A549 (cell line): ENCODE measurements at regions not wholly inside any gene's neighbourhood (a gene's known extent, or its start where the extent isn't known, plus 50 kb on each side); places are given as distances from the start of the nearest gene placed in this dataset.

Source experiments
- ATAC-seq, 2 experiments: fragments of 200-7000 bp in 1 of 2; fragments of >200 bp in 1 of 2; cut with Nextera tagmentation in 1 of 2; cut with Tn5 transposase in 1 of 2; 3 replicates each; pipeline versions ENCODE4 v1.8.0 to v1.9.1; 2018 to 2020; ENCODE audit warnings: mild to moderate bottlenecking in 1 of 2, moderate library complexity in 1 of 2
- CTCF ChIA-PET: fragments of 300-600 bp; sonication (Branson Sonifier 250); formaldehyde crosslinking; extraction: SDS; loops from one replicate; lab custom pipeline; 2021; ENCODE audit warnings: antibody characterized with exemption, inconsistent platforms; lab: Yijun Ruan, JAX
- POLR2A ChIA-PET: fragments of 350-600 bp; formaldehyde crosslinking; extraction: SDS; loops from one replicate; lab custom pipeline; 2021; ENCODE audit warnings: antibody characterized with exemption, inconsistent platforms; lab: Yijun Ruan, JAX
- DNase-seq, 2 experiments: peaks; one replicate each; pipeline versions ENCODE4 v3.0.0 to v3.0.0-alpha.2; 2011 to 2016; ENCODE audit warnings: low read depth in 1 of 2, low spot score in 1 of 2
- FAIRE-seq: peaks from 2 replicates; lab custom pipeline; 2011; peaks lifted over from hg19 to GRCh38; lab: Jason Lieb, UNC
- H3K27ac ChIP-seq, 2 experiments: fragments of >200 bp; sonication (Bioruptor Twin); formaldehyde crosslinking; 3 replicates each; pipeline ENCODE4 v1.5.1; 2016 to 2017
- H3K4me1 ChIP-seq: fragments of >200 bp; sonication (Bioruptor Twin); formaldehyde crosslinking; 3 replicates; pipeline ENCODE4 v1.6.1; 2016
- H3K4me2 ChIP-seq: fragments of >200 bp; sonication (Bioruptor Twin); formaldehyde crosslinking; 3 replicates; pipeline ENCODE4 v1.6.1; 2016
- H3K4me3 ChIP-seq: fragments of >200 bp; sonication (Bioruptor Twin); formaldehyde crosslinking; 3 replicates; pipeline ENCODE4 v1.5.1; 2016
- H3K9me3 ChIP-seq: fragments of >200 bp; sonication (Bioruptor Twin); formaldehyde crosslinking; 3 replicates; pipeline ENCODE4 v1.6.1; 2016
- CBX2 ChIP-seq: fragments of 200-600 bp; sonication (generic); IDR thresholded peaks from 2 replicates; pipeline ENCODE4 v1.6.1; 2016; ENCODE audit warnings: low read depth, mild to moderate bottlenecking, borderline replicate concordance
- CBX8 ChIP-seq: fragments of 200-600 bp; sonication (generic); IDR thresholded peaks from 2 replicates; pipeline ENCODE4 v1.6.1; 2016
- CEBPB ChIP-seq, 2 experiments: fragments of >200 bp in 1 of 2; sonication (Bioruptor Twin) in 1 of 2; formaldehyde crosslinking in 1 of 2; IDR thresholded peaks; 2 replicates each; pipeline ENCODE4 v1.6.1; 2012 to 2016
- EHF ChIP-seq: fragments of 250-450 bp; sonication (Bioruptor Pico); IDR thresholded peaks from 2 replicates; pipeline ENCODE4 v1.5.0; 2020; ENCODE audit warnings: mild to moderate bottlenecking
- EHMT2 ChIP-seq: fragments of 200-600 bp; sonication (generic); IDR thresholded peaks from 2 replicates; pipeline ENCODE4 v1.6.1; 2016; ENCODE audit warnings: antibody characterized with exemption, low read depth, mild to moderate bottlenecking, moderate library complexity
- ESRRA ChIP-seq: fragments of 150-350 bp; IDR thresholded peaks from 2 replicates; pipeline ENCODE4 v1.6.1; 2014; ENCODE audit warnings: mild to moderate bottlenecking, low read length, borderline replicate concordance
- FOSB ChIP-seq: fragments of 250-450 bp; sonication (Bioruptor Pico); IDR thresholded peaks from 2 replicates; pipeline ENCODE4 v1.5.0; 2020; ENCODE audit warnings: mild to moderate bottlenecking, moderate library complexity
- GATA3 ChIP-seq: IDR thresholded peaks from 2 replicates; pipeline ENCODE4 v1.6.1; 2012; ENCODE audit warnings: borderline replicate concordance
- HOXB5 ChIP-seq: fragments of 250-450 bp; sonication (Bioruptor Pico); IDR thresholded peaks from 2 replicates; pipeline ENCODE4 v1.5.0; 2020; ENCODE audit warnings: mild to moderate bottlenecking, moderate library complexity
- JUN ChIP-seq, 2 experiments: fragments of >200 bp; sonication (Bioruptor Twin); formaldehyde crosslinking; IDR thresholded peaks; 2 replicates in 1 of 2; 3 replicates in 1 of 2; pipeline ENCODE4 v1.6.1; 2016 to 2017
- KDM5A ChIP-seq: fragments of 200-600 bp; sonication (generic); IDR thresholded peaks from 2 replicates; pipeline ENCODE4 v1.6.1; 2016; ENCODE audit warnings: antibody characterized with exemption, mild to moderate bottlenecking
- MAFK ChIP-seq: fragments of 450-650 bp; IDR thresholded peaks from 2 replicates; pipeline ENCODE4 v1.6.1; 2014; ENCODE audit not compliant: partially characterized antibody
- MAZ ChIP-seq: fragments of 150-350 bp; IDR thresholded peaks from 2 replicates; pipeline ENCODE4 v1.6.1; 2014; ENCODE audit warnings: antibody characterized with exemption, low read depth, low read length, borderline replicate concordance
- MYC ChIP-seq: IDR thresholded peaks from 2 replicates; pipeline ENCODE4 v1.6.1; 2012; ENCODE audit warnings: mild to moderate bottlenecking, inconsistent platforms, low read length, improper control_type of control experiment, borderline replicate concordance
- NR3C1 ChIP-seq: fragments of >200 bp; sonication (Bioruptor Twin); formaldehyde crosslinking; IDR thresholded peaks from 3 replicates; pipeline ENCODE4 v1.6.1; 2017
- POLR2A ChIP-seq: IDR thresholded peaks from 2 replicates; pipeline ENCODE4 v1.6.1; 2012; ENCODE audit warnings: mild to moderate bottlenecking, low read length
- POLR2AphosphoS2 ChIP-seq: conservative IDR thresholded peaks from 2 replicates; pipeline ENCODE4 v1.6.1; 2012; ENCODE audit warnings: low read length, improper control_type of control experiment, inconsistent platforms
- RAD21 ChIP-seq, 2 experiments: fragments of >200 bp in 1 of 2; sonication (Bioruptor Twin) in 1 of 2; formaldehyde crosslinking in 1 of 2; IDR thresholded peaks in 1 of 2; conservative IDR thresholded peaks in 1 of 2; 2 replicates in 1 of 2; 3 replicates in 1 of 2; pipeline ENCODE4 v1.6.1; 2012 to 2018; ENCODE audit warnings: inconsistent platforms in 1 of 2
- RARB ChIP-seq: fragments of 250-450 bp; sonication (Bioruptor Pico); IDR thresholded peaks from 2 replicates; pipeline ENCODE4 v1.8.0; 2021; ENCODE audit warnings: mild to moderate bottlenecking, moderate library complexity
- RFX5 ChIP-seq: fragments of 450-650 bp; IDR thresholded peaks from 2 replicates; pipeline ENCODE4 v1.7.1; 2014; ENCODE audit warnings: antibody characterized with exemption, mild to moderate bottlenecking, moderate library complexity
- SREBF2 ChIP-seq: fragments of 450-650 bp; IDR thresholded peaks from 2 replicates; pipeline ENCODE4 v1.6.1; 2014; ENCODE audit warnings: mild to moderate bottlenecking, moderate library complexity
- TFCP2L1 ChIP-seq: fragments of 250-450 bp; sonication (Bioruptor Pico); IDR thresholded peaks from 2 replicates; pipeline ENCODE4 v1.5.0; 2021; ENCODE audit warnings: mild to moderate bottlenecking
- ZSCAN20 ChIP-seq: fragments of 250-450 bp; sonication (Bioruptor Pico); IDR thresholded peaks from 2 replicates; pipeline ENCODE4 v1.8.0; 2022; ENCODE audit warnings: mild to moderate bottlenecking, moderate library complexity
- WGBS: methylation state at CpG from one replicate; pipeline ENCODE4 v1.1.6; 2017; ENCODE audit errors: missing lambda C conversion rate; 5-methylcytosine and 5-hydroxymethylcytosine counted together
- TF ChIP-seq, protein P1 (sequence below): IDR thresholded peaks from 2 replicates; pipeline ENCODE4 v1.6.1; 2012
- TF ChIP-seq, protein P2 (sequence below): IDR thresholded peaks from 2 replicates; pipeline ENCODE4 v1.6.1; 2012; ENCODE audit warnings: low read depth, borderline replicate concordance
- TF ChIP-seq, protein P3 (sequence below): fragments of >200 bp; sonication (Bioruptor Twin); formaldehyde crosslinking; IDR thresholded peaks from 2 replicates; pipeline ENCODE4 v1.6.1; 2016
- TF ChIP-seq, protein P4 (sequence below): fragments of 200-600 bp; sonication (generic); IDR thresholded peaks from 2 replicates; pipeline ENCODE4 v1.6.1; 2016; ENCODE audit warnings: antibody characterized with exemption, mild to moderate bottlenecking, moderate library complexity
- TF ChIP-seq, protein P5 (sequence below): fragments of 250-450 bp; sonication (Bioruptor Pico); IDR thresholded peaks from 2 replicates; pipeline ENCODE4 v1.5.0; 2020; ENCODE audit warnings: low read depth, mild to moderate bottlenecking, moderate library complexity

DNA sequence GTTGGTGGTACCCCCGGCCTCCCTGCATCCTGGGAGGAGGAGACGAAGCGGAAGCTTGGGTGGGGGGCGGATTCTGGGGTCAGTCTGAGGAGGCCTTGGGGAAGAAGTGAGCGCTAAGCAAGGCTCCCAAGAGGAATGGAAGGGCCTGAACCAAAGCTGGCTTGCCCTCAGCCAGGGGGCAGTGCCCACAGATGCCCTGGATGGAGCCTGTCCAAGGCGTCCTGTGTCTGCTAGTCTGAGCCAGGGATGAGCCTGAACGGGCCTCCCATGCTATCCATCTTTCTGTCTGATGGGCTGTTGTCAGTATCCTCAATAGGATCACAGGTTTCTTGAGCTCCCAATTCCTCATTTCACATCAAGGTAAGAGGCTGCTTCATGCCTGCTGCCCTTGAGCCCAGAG is 122.3 kb upstream of the LHX1 start:
- DNase-seq (no peak), FAIRE-seq (no peak), ATAC-seq (peak in 1 of 2 experiments; percentile 23; a peak in 2 of 6 replicates)
- 53% methylated on average over 7 of the region's 7 CpGs for WGBS
- ChIA-PET POLR2A (no interaction called here), CTCF (no interaction called here)
- Histone ChIP-seq H3K4me2 (no peak overlapping the region), H3K9me3 (no peaks in the 10 kb centered on the region), H3K4me3 (no peak overlapping the region), H3K27ac (no peak overlapping the region), H3K4me1 (no peaks in the 10 kb centered on the region)
- TF ChIP-seq MAFK: no peak
- TF ChIP-seq, protein P1, sequence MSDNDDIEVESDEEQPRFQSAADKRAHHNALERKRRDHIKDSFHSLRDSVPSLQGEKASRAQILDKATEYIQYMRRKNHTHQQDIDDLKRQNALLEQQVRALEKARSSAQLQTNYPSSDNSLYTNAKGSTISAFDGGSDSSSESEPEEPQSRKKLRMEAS: no peak
- no peak for TF ChIP-seq KDM5A
- no peak for TF ChIP-seq CBX8
- no peak for TF ChIP-seq ZSCAN20
- TF ChIP-seq, protein P2, sequence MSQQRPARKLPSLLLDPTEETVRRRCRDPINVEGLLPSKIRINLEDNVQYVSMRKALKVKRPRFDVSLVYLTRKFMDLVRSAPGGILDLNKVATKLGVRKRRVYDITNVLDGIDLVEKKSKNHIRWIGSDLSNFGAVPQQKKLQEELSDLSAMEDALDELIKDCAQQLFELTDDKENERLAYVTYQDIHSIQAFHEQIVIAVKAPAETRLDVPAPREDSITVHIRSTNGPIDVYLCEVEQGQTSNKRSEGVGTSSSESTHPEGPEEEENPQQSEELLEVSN: no peak
- TF ChIP-seq FOSB (CRISPR knock-in tag): no peak
- no peak for TF ChIP-seq MAZ
- TF ChIP-seq, protein P3, sequence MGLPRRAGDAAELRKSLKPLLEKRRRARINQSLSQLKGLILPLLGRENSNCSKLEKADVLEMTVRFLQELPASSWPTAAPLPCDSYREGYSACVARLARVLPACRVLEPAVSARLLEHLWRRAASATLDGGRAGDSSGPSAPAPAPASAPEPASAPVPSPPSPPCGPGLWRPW: no peak
- no peak for TF ChIP-seq TFCP2L1 (CRISPR knock-in tag)
- no peak for TF ChIP-seq EHF (CRISPR knock-in tag)
- TF ChIP-seq HOXB5 (CRISPR knock-in tag): no peak
- TF ChIP-seq ESRRA: no peak
- TF ChIP-seq CEBPB (IDR thresholded peaks at IDR 0.05): no peak
- TF ChIP-seq RAD21 (conservative IDR thresholded peaks at IDR 0.05 in 1 of 2, IDR thresholded peaks at IDR 0.05 in 1 of 2): no peak
- no peak for TF ChIP-seq RARB (CRISPR knock-in tag)
- TF ChIP-seq, protein P4, sequence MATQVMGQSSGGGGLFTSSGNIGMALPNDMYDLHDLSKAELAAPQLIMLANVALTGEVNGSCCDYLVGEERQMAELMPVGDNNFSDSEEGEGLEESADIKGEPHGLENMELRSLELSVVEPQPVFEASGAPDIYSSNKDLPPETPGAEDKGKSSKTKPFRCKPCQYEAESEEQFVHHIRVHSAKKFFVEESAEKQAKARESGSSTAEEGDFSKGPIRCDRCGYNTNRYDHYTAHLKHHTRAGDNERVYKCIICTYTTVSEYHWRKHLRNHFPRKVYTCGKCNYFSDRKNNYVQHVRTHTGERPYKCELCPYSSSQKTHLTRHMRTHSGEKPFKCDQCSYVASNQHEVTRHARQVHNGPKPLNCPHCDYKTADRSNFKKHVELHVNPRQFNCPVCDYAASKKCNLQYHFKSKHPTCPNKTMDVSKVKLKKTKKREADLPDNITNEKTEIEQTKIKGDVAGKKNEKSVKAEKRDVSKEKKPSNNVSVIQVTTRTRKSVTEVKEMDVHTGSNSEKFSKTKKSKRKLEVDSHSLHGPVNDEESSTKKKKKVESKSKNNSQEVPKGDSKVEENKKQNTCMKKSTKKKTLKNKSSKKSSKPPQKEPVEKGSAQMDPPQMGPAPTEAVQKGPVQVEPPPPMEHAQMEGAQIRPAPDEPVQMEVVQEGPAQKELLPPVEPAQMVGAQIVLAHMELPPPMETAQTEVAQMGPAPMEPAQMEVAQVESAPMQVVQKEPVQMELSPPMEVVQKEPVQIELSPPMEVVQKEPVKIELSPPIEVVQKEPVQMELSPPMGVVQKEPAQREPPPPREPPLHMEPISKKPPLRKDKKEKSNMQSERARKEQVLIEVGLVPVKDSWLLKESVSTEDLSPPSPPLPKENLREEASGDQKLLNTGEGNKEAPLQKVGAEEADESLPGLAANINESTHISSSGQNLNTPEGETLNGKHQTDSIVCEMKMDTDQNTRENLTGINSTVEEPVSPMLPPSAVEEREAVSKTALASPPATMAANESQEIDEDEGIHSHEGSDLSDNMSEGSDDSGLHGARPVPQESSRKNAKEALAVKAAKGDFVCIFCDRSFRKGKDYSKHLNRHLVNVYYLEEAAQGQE: no peak
- TF ChIP-seq POLR2AphosphoS2: no peak
- TF ChIP-seq EHMT2: no peak
- TF ChIP-seq GATA3: no peak

DNA sequence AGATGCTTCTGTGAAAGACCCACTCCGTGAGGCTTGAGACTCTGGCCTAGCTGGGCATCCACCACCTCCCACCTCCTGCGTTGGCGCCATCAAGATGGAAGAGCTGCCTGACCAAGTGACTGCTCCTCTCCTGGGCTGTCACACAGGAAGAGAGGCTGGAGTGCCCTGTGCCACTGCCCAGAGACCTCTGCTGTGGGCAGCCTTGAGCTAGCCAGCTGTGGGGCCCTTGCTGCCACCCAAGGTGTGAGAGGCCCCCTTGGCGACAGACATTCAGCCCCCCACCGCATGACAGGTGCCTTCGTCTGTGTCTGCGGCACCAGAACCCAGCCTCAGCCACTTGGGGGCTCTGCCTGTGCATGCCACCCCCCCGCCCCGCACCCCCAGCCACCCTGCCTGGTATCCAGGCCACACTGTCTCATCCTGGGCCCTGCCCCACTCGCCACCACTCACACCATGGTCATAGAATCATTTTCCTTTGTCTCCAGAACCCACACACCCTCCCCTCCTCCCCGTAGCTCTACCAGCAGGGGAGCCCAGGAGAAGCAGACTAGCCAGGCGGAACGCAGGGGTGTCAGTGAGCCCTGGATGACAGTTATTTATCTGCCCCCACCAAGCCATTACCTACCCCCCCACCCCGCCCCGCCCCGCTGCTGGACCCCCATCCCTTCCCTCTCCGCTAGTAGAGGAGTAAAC is 120.9 kb upstream of the LHX1 start:
- no peak for ATAC-seq
- TF ChIP-seq, protein P4: no peak
- TF ChIP-seq NR3C1 (no peak), JUN (IDR thresholded peaks at IDR 0.05) (no peak), CBX2 (no peak), POLR2A (no peak), HOXB5 (CRISPR knock-in tag) (no peak), TFCP2L1 (CRISPR knock-in tag) (no peak), RFX5 (no peak), FOSB (CRISPR knock-in tag) (no peak), KDM5A (no peak), SREBF2 (no peak), MYC (no peak)
- TF ChIP-seq, protein P5, sequence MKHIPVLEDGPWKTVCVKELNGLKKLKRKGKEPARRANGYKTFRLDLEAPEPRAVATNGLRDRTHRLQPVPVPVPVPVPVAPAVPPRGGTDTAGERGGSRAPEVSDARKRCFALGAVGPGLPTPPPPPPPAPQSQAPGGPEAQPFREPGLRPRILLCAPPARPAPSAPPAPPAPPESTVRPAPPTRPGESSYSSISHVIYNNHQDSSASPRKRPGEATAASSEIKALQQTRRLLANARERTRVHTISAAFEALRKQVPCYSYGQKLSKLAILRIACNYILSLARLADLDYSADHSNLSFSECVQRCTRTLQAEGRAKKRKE: no peak
- TF ChIP-seq, protein P2: no peak
- 81% methylated on average over 10 of the region's 17 CpGs for WGBS
- Histone ChIP-seq H3K27ac (no peak overlapping the region), H3K4me2 (no peak overlapping the region), H3K4me3 (no peak overlapping the region), H3K4me1 (no peaks in the 10 kb centered on the region), H3K9me3 (no peaks in the 10 kb centered on the region)
- ChIA-PET CTCF (interaction anchor here (0.7 kb wide), 1 partner anchor 151 kb away, joined by 3 read pairs; no protein-coding TSS in a partner anchor), POLR2A (no interaction called here)
- DNase-seq: no peak
- FAIRE-seq: no peak
